Right atrium auricular region (tissue), 2 donors: ENCODE measurements at regions not wholly inside any gene's neighbourhood (a gene's known extent, or its start where the extent isn't known, plus 50 kb on each side); places are given as distances from the start of the nearest gene placed in this dataset.

Experiments used
- DNase-seq: peaks from one replicate; pipeline ENCODE4 v3.0.0-alpha.2; 2019; ENCODE audit warnings: low spot score
- H3K27ac ChIP-seq, 2 donors: fragments of 200-600 bp; sonication (generic); 1 replicate in 1 of 2; 2 replicates in 1 of 2; pipeline ENCODE4 v1.5.1; 2016 to 2019
- H3K27me3 ChIP-seq, 2 donors: fragments of 200-600 bp; sonication (generic); one replicate each; pipeline versions ENCODE4 v1.5.1 to v1.6.0; 2017 to 2019
- H3K36me3 ChIP-seq: fragments of 200-600 bp; sonication (generic); one replicate; pipeline ENCODE4 v1.5.1; 2016
- H3K4me1 ChIP-seq, 2 donors: fragments of 200-600 bp; sonication (generic); one replicate each; pipeline versions ENCODE4 v1.5.1 to v1.6.0; 2017 to 2019
- H3K4me3 ChIP-seq, 2 donors: fragments of 200-600 bp; sonication (generic); 1 replicate in 1 of 2; 2 replicates in 1 of 2; pipeline ENCODE4 v1.5.1; 2017 to 2019; ENCODE audit warnings: mild to moderate bottlenecking in 1 of 2, moderate library complexity in 1 of 2
- H3K9me3 ChIP-seq, 2 donors: fragments of 200-600 bp; sonication (generic); one replicate each; pipeline ENCODE4 v1.5.1; 2019
- CTCF ChIP-seq, 2 donors: fragments of 200-600 bp; sonication (generic); IDR thresholded peaks; one replicate each; pipeline ENCODE4 v1.5.1; 2019; ENCODE audit warnings: antibody characterized with exemption in 2 of 2

DNA sequence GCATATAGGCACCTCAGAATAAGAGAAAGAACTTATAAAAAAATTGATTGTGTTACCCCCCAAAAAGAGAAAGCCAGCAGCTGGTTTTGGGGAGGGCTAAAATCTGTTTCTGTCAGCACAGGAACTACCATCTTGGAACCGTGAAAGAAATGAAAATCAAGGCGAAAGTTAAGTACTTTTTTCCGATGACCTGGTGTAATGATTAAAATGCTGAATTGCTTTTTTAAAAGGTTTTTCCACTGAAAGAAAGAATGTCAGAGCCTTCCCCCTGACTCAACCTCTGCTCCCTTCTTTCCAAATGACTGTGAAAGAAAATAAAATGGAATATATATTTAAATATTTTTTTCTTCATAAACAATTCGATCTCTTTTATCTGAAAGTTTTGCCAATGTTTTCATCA is 570.5 kb upstream of the CFAP20DC start:
- no peak overlapping the region for H3K27ac ChIP-seq
- peaks cover 0 to 9% of the 10 kb centered on the region in 2 donors for H3K9me3 ChIP-seq
- no peak overlapping the region for H3K4me3 ChIP-seq
- TF ChIP-seq CTCF (IDR thresholded peaks at IDR 0.05) = no peak
- no peaks in the 10 kb centered on the region for H3K36me3 ChIP-seq
- DNase-seq = no peak
- no peaks in the 10 kb centered on the region for H3K4me1 ChIP-seq
- H3K27me3 ChIP-seq = no peaks in the 10 kb centered on the region

DNA sequence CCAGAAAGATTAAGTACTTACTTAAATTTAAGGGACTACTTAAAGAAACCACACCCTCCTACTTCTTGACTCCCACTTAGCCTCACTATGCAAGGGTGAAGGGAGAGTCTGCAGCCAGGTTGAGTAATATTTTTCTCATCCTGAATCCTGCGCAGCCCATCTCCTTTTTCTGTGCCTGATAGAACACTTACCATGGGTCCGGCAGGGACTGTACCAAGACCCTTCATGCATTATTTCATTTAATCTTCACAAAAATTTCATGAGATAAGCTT is 562.6 kb upstream of the CFAP20DC start:
- no peaks in the 10 kb centered on the region for H3K27me3 ChIP-seq
- no peaks in the 10 kb centered on the region for H3K9me3 ChIP-seq
- peaks cover 0 to 11% of the 10 kb centered on the region in 2 donors for H3K4me1 ChIP-seq
- no peak for DNase-seq
- H3K27ac ChIP-seq = no peak overlapping the region
- no peak for TF ChIP-seq CTCF (IDR thresholded peaks at IDR 0.05)
- no peak overlapping the region for H3K4me3 ChIP-seq
- no peaks in the 10 kb centered on the region for H3K36me3 ChIP-seq

- Histone ChIP-seq H3K27me3 (no peaks in the 10 kb centered on the region), H3K27ac (no peak overlapping the region), H3K4me1 (peaks cover 0 to 13% of the 10 kb centered on the region in 2 donors), H3K36me3 (no peaks in the 10 kb centered on the region), H3K9me3 (no peaks in the 10 kb centered on the region), H3K4me3 (no peak overlapping the region)
- TF ChIP-seq CTCF (IDR thresholded peaks at IDR 0.05) = no peak
- no peak for DNase-seq
Observed at GRCh38 chr3:59611649-59612443, 562.0 kb upstream of the CFAP20DC start.

GRCh38 chr3:59609657-59610348 is 560.0 kb upstream of the CFAP20DC start:
- Histone ChIP-seq H3K27ac (peak overlapping the region in 1 of 2 donors; percentile 31), H3K4me3 (no peak overlapping the region), H3K27me3 (no peaks in the 10 kb centered on the region), H3K4me1 (peaks cover 0 to 24% of the 10 kb centered on the region in 2 donors), H3K36me3 (no peaks in the 10 kb centered on the region), H3K9me3 (no peaks in the 10 kb centered on the region)
- DNase-seq = peak; percentile 66
- TF ChIP-seq CTCF (IDR thresholded peaks at IDR 0.05) = no peak

GRCh38 chr3:59608356-59608755 is 558.5 kb upstream of the CFAP20DC start:
- Histone ChIP-seq H3K4me1 (peaks cover 0 to 24% of the 10 kb centered on the region in 2 donors), H3K4me3 (no peak overlapping the region), H3K36me3 (no peaks in the 10 kb centered on the region), H3K27ac (no peak overlapping the region), H3K9me3 (no peaks in the 10 kb centered on the region), H3K27me3 (no peaks in the 10 kb centered on the region)
- no peak for TF ChIP-seq CTCF (IDR thresholded peaks at IDR 0.05)
- DNase-seq = no peak
